HepG2 (cell line): ENCODE measurements at regions not wholly inside any gene's neighbourhood (a gene's known extent, or its start where the extent isn't known, plus 50 kb on each side); places are given as distances from the start of the nearest gene placed in this dataset.

ENCODE experiments used
- ATAC-seq: fragments of 200-7000 bp; cut with Tn5 transposase; 3 replicates; pipeline ENCODE4 v1.9.1; 2020; ENCODE audit warnings: mild to moderate bottlenecking, moderate library complexity
- BruUV-seq: library from RNA; stranded (reverse); fragments of 400-500 nt; replicated peaks from 2 replicates; lab custom pipeline; 2021; lab: Mats Ljungman, UMichigan
- CTCF ChIA-PET: fragments of 300-600 bp; formaldehyde crosslinking; extraction: SDS; loops from one replicate; lab custom pipeline; 2021; ENCODE audit warnings: low total read pairs, inconsistent platforms, low intra/inter-chr PET ratio; lab: Yijun Ruan, JAX
- POLR2A ChIA-PET: fragments of 350-600 bp; sonication (Branson Sonifier 250); formaldehyde crosslinking; loops from one replicate; lab custom pipeline; 2020; ENCODE audit warnings: antibody characterized with exemption, inconsistent platforms; lab: Yijun Ruan, JAX
- DNase-seq: peaks from one replicate; pipeline ENCODE4 v3.0.0-alpha.2; 2015; ENCODE audit warnings: low spot score
- FAIRE-seq: peaks from 3 replicates; lab custom pipeline; 2011; peaks lifted over from hg19 to GRCh38; lab: Jason Lieb, UNC
- H2AFZ ChIP-seq: one replicate; pipeline ENCODE4 v1.6.1; 2011; ENCODE audit warnings: low read length, inconsistent platforms
- H3K27ac ChIP-seq: fragments of 300-600 bp; 3 replicates; pipeline ENCODE4 v1.8.0; 2011; ENCODE audit warnings: mixed run types, mild to moderate bottlenecking, mixed read lengths, low read length, inconsistent platforms; ENCODE audit not compliant: insufficient read depth; ENCODE audit errors: extremely low read length
- H3K27me3 ChIP-seq, 2 experiments: fragments of 200-600 bp in 1 of 2; 2 replicates in 1 of 2; 3 replicates in 1 of 2; pipeline versions ENCODE4 v1.6.0 to v1.8.0; 2011; ENCODE audit warnings: low read length in 2 of 2, mild to moderate bottlenecking in 2 of 2, moderate library complexity in 2 of 2, inconsistent platforms in 1 of 2; ENCODE audit not compliant: insufficient read depth in 2 of 2, control insufficient read depth in 1 of 2
- H3K36me3 ChIP-seq, 2 experiments: fragments of 200-600 bp in 1 of 2; replicated peaks in 1 of 2; 2 replicates in 1 of 2; 3 replicates in 1 of 2; pipeline versions ENCODE4 v1.5.1 to v1.8.0; 2011; ENCODE audit warnings: low read length in 2 of 2, inconsistent platforms in 1 of 2; ENCODE audit not compliant: insufficient read depth in 2 of 2, control insufficient read depth in 1 of 2
- H3K4me1 ChIP-seq: 2 replicates; pipeline ENCODE4 v1.5.1; 2012; ENCODE audit warnings: low read length, inconsistent platforms; ENCODE audit not compliant: insufficient read depth
- H3K4me2 ChIP-seq: 2 replicates; pipeline ENCODE4 v1.6.0; 2011; ENCODE audit warnings: low read depth, low read length, inconsistent platforms
- H3K4me3 ChIP-seq, 3 experiments: fragments of 200-600 bp in 1 of 3; sonication (generic), shearing (Covaris generic) in 1 of 3; replicated peaks in 1 of 3; 2 replicates each; pipeline ENCODE4 v1.5.1; 2011 to 2016; ENCODE audit warnings: low read length in 3 of 3, inconsistent platforms in 2 of 3, low read depth in 2 of 3, mild to moderate bottlenecking in 2 of 3, control low read depth in 1 of 3, mixed read lengths in 1 of 3; ENCODE audit not compliant: insufficient read depth in 1 of 3
- H3K79me2 ChIP-seq: one replicate; pipeline ENCODE4 v1.6.1; 2011; ENCODE audit warnings: low read length, inconsistent platforms; ENCODE audit not compliant: insufficient read depth
- H3K9ac ChIP-seq: 2 replicates; pipeline ENCODE4 v1.6.0; 2011; ENCODE audit warnings: mild to moderate bottlenecking, low read depth, low read length, inconsistent platforms; ENCODE audit not compliant: insufficient read depth
- H3K9me3 ChIP-seq: 2 replicates; pipeline ENCODE4 v1.5.1; 2012; ENCODE audit warnings: mild to moderate bottlenecking, low read length
- H4K20me1 ChIP-seq: 2 replicates; pipeline ENCODE4 v1.6.0; 2011; ENCODE audit warnings: inconsistent platforms, mild to moderate bottlenecking, low read length, moderate library complexity; ENCODE audit not compliant: insufficient read depth
- EEA1 ChIP-seq: sonication (generic); formaldehyde crosslinking; IDR thresholded peaks from 2 replicates; pipeline ENCODE4 v1.5.1; 2020; ENCODE audit warnings: mild to moderate bottlenecking, missing genetic modification reagents, borderline replicate concordance
- HDAC2 ChIP-seq: sonication (generic); formaldehyde crosslinking; IDR thresholded peaks from 2 replicates; pipeline ENCODE4 v1.4.0; 2020; ENCODE audit warnings: missing genetic modification reagents
- MLLT10 ChIP-seq: sonication (generic); formaldehyde crosslinking; IDR thresholded peaks from 2 replicates; pipeline ENCODE4 v1.4.0; 2020; ENCODE audit warnings: missing genetic modification reagents
- MLX ChIP-seq: IDR thresholded peaks from 2 replicates; pipeline ENCODE4 v1.6.1; 2016
- NCOA1 ChIP-seq: sonication (generic); formaldehyde crosslinking; IDR thresholded peaks from 2 replicates; pipeline ENCODE4 v1.9.0; 2021; ENCODE audit warnings: missing genetic modification reagents
- PAF1 ChIP-seq: IDR thresholded peaks from 2 replicates; pipeline ENCODE4 v1.6.1; 2016; ENCODE audit warnings: missing genetic modification reagents, missing compliant biosample characterization
- PHF8 ChIP-seq: sonication (generic); formaldehyde crosslinking; IDR thresholded peaks from 2 replicates; pipeline ENCODE4 v1.5.0; 2020; ENCODE audit warnings: missing genetic modification reagents
- SYNCRIP ChIP-seq: fragments of 200-400 bp; formaldehyde crosslinking; IDR thresholded peaks from 2 replicates; pipeline ENCODE4 v1.6.1; 2018; ENCODE audit warnings: mild to moderate bottlenecking, low read depth, low read length; ENCODE audit not compliant: insufficient read depth
- TCF7L2 ChIP-seq: IDR thresholded peaks from 2 replicates; pipeline ENCODE4 v1.6.1; 2011; ENCODE audit warnings: mild to moderate bottlenecking, low read depth, low read length, moderate library complexity
- TEAD3 ChIP-seq: optimal IDR thresholded peaks from 2 replicates; pipeline ENCODE3; 2016; ENCODE audit warnings: borderline replicate concordance
- TFDP2 ChIP-seq: sonication (generic); formaldehyde crosslinking; IDR thresholded peaks from 2 replicates; pipeline ENCODE4 v1.4.0; 2020; ENCODE audit warnings: missing genetic modification reagents
- ZBTB3 ChIP-seq: sonication (generic); formaldehyde crosslinking; IDR thresholded peaks from 2 replicates; pipeline ENCODE4 v1.4.0; 2020; ENCODE audit warnings: low read depth, mild to moderate bottlenecking, moderate library complexity, missing genetic modification reagents, borderline replicate concordance
- ZBTB37 ChIP-seq: sonication (generic); formaldehyde crosslinking; IDR thresholded peaks from 2 replicates; pipeline ENCODE4 v1.4.0; 2020; ENCODE audit warnings: mild to moderate bottlenecking, missing genetic modification reagents
- ZFAT ChIP-seq: sonication (generic); formaldehyde crosslinking; conservative IDR thresholded peaks from 2 replicates; pipeline ENCODE4 v1.8.1; 2023; ENCODE audit warnings: missing genetic modification reagents, inconsistent platforms
- ZNF572 ChIP-seq: sonication (generic); formaldehyde crosslinking; IDR thresholded peaks from 2 replicates; pipeline ENCODE4 v1.5.1; 2020; ENCODE audit warnings: mild to moderate bottlenecking, missing genetic modification reagents
- ZNF773 ChIP-seq: sonication (generic); formaldehyde crosslinking; IDR thresholded peaks from 2 replicates; pipeline ENCODE4 v1.4.0; 2020; ENCODE audit warnings: missing genetic modification reagents, borderline replicate concordance
- WGBS: methylation state at CpG from one replicate; pipeline ENCODE4 v1.1.6; 2017; ENCODE audit warnings: low lambda C conversion rate; 5-methylcytosine and 5-hydroxymethylcytosine counted together
- in situ Hi-C: cut with HindIII; loops from 2 replicates; pipeline ENCODE4 v1.10.0; 2017; ENCODE audit warnings: low pct_unique_long_range_greater_than_20kb; ENCODE audit not compliant: extremely low pct_ligation_motif_present
- intact Hi-C: fragments of 100-400 bp; cut with micrococcal nuclease; formaldehyde crosslinking; loops from one replicate; pipeline ENCODE4 v1.10.0; 2022; ENCODE audit not compliant: unreplicated experiment
- TF ChIP-seq, protein P1 (sequence below): IDR thresholded peaks from 2 replicates; pipeline ENCODE4 v1.6.1; 2012; ENCODE audit warnings: low read length, improper control_type of control experiment

DNA sequence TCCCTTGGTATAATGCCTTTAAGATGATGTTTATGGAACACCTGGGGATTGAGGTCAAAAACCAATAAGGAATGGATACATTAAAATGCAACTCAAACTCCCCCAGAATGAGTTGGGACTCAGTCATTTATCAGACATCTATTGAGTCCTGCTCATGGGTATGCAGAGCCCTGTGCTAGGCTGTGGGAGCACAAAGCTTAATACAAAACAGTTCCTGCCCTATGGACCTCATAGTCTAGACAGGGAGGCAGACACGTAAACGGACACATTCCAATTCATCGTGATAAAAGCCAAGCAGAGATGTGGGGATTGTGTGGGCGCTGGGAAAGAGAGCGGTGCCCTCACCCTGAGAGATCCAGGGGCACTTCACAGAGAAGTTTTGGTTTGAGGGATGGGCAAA lies 181.7 kb downstream of the PTEN start (continued):
- TF ChIP-seq ZNF572 (CRISPR knock-in tag) = no peak

- Histone ChIP-seq H3K9ac (no peak overlapping the region), H3K4me1 (no peaks in the 10 kb centered on the region), H2AFZ (no peak overlapping the region), H4K20me1 (no peaks in the 10 kb centered on the region), H3K4me3 (no peak overlapping the region), H3K4me2 (no peak overlapping the region), H3K27ac (no peak overlapping the region), H3K9me3 (no peaks in the 10 kb centered on the region), H3K27me3 (no peaks in the 10 kb centered on the region), H3K79me2 (no peaks in the 10 kb centered on the region), H3K36me3 (no peaks in the 10 kb centered on the region)
- in situ Hi-C loops (no loop called here), intact Hi-C loops (no loop called here)
- no TSS peak for BruUV-seq
- 33% methylated on average over 5 of the region's 5 CpGs for WGBS
- FAIRE-seq (no peak), DNase-seq (no peak), ATAC-seq (no peak)
- POLR2A ChIA-PET = no interaction called here
- TF ChIP-seq SYNCRIP = no peak
- TF ChIP-seq ZFAT = no peak
- TF ChIP-seq, protein P1, sequence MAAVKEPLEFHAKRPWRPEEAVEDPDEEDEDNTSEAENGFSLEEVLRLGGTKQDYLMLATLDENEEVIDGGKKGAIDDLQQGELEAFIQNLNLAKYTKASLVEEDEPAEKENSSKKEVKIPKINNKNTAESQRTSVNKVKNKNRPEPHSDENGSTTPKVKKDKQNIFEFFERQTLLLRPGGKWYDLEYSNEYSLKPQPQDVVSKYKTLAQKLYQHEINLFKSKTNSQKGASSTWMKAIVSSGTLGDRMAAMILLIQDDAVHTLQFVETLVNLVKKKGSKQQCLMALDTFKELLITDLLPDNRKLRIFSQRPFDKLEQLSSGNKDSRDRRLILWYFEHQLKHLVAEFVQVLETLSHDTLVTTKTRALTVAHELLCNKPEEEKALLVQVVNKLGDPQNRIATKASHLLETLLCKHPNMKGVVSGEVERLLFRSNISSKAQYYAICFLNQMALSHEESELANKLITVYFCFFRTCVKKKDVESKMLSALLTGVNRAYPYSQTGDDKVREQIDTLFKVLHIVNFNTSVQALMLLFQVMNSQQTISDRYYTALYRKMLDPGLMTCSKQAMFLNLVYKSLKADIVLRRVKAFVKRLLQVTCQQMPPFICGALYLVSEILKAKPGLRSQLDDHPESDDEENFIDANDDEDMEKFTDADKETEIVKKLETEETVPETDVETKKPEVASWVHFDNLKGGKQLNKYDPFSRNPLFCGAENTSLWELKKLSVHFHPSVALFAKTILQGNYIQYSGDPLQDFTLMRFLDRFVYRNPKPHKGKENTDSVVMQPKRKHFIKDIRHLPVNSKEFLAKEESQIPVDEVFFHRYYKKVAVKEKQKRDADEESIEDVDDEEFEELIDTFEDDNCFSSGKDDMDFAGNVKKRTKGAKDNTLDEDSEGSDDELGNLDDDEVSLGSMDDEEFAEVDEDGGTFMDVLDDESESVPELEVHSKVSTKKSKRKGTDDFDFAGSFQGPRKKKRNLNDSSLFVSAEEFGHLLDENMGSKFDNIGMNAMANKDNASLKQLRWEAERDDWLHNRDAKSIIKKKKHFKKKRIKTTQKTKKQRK = no peak
- no peak for TF ChIP-seq MLLT10
- no peak for TF ChIP-seq EEA1
- no peak for TF ChIP-seq PHF8 (CRISPR knock-in tag)
- TF ChIP-seq PAF1 (CRISPR knock-in tag) = no peak
- TF ChIP-seq TFDP2 (CRISPR knock-in tag) = no peak
- no peak for TF ChIP-seq ZBTB37 (CRISPR knock-in tag)
- no peak for TF ChIP-seq TCF7L2
- TF ChIP-seq TEAD3 (CRISPR knock-in tag) = no peak
- TF ChIP-seq ZNF773 = no peak
- no peak for TF ChIP-seq NCOA1
- TF ChIP-seq HDAC2 (CRISPR knock-in tag) = no peak
- no peak for TF ChIP-seq MLX (CRISPR knock-in tag)
- no peak for TF ChIP-seq ZBTB3
- CTCF ChIA-PET = no interaction called here
These were observed 182.4 kb downstream of the PTEN start for GRCh38 chr10:88045656-88046415.
